GM19324 (cell line): ENCODE measurements at regions not wholly inside any gene's neighbourhood (a gene's known extent, or its start where the extent isn't known, plus 50 kb on each side); places are given as distances from the start of the nearest gene placed in this dataset.

Experiments used
- ATAC-seq: cut with Tn5 transposase; IDR thresholded peaks from one replicate; pipeline ENCODE4 v1.9.1; 2021; ENCODE audit warnings: mild to moderate bottlenecking, moderate library complexity; ENCODE audit not compliant: unreplicated experiment, low FRiP score

DNA sequence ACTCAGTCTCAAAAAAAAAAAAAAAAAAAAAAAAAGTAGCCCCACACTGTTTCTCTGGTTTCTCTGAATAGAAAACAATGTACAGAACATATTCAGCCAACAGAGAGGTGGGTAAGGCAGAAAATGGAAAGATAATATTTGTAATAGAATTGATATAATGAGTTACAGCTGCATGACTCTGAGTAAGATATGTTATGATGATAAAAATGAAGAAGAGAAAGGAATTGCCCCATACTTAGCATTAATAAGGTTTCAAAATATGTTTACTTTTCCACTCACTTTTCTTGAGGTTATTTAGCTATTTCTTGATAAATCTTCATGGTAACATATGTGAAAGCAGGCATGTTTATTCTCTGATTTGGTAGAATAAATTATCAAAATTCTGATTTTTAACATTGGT is 100.9 kb upstream of the ROBO2 start:
- no peak for ATAC-seq

DNA sequence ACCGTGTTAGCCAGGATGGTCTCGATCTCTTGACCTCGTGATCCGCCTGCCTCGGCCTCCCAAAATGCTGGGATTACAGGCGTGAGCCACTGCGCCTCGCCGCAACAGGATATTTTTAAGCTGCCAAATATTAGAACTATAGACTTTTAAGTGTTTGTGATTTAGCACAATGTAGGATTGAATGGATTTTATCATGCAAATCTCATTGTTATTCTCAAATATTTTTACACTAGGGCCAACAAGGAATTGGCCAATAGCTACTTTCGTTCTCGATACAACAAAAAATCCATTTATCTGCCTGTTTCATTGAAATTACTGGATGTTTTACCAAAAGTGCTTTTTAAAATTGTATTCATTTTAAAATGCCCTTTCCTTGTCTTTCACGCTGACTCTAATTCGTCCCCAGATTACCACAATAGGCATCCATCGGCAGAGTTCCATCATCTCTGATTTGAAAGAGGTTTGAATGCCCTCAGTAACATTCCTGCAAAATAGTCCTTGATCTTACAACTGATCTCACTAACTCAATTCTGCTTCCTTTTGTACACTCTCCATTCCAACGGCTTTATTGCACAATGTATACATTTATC is 99.6 kb upstream of the ROBO2 start:
- ATAC-seq, result no peak

DNA sequence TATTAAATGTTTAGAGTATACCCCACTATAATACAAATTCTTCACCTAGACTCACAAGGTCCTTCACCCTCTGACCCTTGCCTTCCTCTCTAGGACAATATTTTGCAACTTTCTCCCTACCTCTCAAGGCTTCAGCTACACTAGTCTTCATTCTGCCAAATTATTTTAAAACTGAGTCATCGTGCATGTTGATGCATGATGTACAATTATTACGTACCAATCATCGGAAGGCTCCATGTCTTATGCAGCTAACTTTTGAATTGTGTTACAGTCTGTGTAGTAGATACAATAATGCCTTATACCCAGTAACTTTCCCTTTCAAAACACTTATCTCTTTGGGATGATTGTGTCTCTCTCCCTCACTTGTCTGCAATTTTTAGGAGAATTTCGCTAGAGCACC is 98.5 kb upstream of the ROBO2 start:
- ATAC-seq, result no peak

DNA sequence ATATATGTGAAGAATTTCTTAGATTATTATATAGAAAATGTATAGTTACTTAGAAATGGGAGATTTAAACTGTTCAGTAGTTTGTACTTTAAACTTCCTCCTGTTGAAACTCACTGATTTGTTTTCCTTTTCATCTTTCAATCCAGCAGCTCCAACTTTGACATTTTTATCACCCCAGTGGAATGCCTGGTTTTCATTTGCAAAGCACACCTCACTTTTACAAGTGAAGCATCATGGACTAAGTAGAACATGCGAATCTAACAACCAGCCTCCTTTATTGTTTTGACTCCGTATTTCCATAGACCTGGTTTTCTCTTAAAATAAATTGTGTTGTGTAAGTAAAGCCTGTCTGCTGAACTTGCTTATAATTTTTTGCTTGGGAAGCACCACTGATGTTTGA is 97.8 kb upstream of the ROBO2 start:
- ATAC-seq, result no peak

DNA sequence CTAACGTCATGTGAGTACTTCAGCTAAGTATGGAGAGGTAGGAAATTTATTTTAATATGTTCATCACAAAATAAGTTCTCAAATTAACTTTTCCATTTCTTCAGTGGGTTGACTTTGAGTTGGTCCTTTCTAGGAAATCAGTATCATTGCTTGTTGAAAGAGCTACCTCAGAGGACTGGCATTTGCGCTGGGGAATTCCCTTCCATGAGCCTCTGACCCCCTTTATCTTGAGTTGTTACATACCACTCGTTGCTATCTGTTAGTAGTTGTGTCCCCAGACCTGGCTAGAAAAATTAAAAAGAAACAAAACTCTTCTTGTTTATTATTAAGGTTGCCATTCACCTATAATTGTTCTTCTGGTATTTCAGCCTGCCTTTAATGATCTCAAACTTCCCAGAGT is 96.8 kb upstream of the ROBO2 start:
- no peak for ATAC-seq

DNA sequence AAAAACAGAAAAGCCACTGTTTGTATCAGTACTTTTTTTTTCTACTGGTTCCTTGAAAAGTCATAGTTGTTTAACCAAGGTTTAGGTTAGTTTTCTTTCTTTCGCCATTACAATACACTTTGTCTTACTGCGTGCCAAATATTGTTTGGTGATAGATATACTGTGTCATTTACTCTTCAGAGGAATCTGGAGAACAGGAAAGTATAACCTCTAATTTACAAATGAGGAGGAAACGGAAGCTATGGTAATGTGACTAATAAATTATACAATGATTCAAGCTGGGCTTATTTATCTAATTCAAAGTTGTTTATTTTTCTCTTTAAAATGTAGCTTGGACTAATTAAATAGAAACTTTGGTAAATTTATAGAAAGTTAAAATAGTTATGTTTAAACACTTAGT is 96.2 kb upstream of the ROBO2 start:
- no peak for ATAC-seq

DNA sequence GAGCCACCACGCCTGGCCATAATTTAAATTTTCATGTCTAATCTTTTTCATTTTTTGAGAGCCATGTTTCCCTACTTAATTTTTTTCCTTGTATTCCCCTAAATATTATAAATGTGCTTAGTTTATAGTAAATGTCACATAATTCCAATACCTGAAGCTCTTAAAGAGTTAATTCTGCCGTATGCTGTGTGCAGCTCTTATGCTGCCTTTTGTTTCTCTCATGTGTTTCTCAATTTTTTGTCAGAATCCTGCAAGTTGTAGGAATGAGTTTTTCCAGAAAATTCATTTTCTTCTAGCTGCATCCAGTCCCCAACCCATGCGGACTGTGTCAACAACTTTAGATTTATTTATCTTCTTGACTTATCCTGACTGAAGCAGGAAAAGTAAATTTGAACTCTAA is 90.9 kb upstream of the ROBO2 start:
- ATAC-seq, result no peak

DNA sequence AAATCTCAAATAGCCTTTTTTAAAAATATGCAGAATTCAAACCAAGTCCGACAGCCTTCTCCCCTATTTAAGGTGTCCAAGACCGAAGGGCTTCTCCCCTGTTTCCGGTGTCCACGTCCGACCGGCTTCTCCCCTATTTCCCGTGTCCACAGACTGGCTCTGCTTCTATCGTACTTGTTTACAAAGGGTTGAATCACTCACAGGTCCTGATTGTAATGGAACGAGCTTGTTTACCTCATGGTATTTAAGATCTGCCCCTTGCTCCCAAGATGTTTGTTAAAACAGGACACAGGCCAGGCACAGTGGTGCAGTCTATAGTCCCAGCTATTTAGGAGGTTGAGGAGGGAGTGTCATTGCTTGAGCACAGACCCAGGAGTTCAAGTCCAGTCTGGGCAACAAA is 90.4 kb upstream of the ROBO2 start:
- no peak for ATAC-seq

DNA sequence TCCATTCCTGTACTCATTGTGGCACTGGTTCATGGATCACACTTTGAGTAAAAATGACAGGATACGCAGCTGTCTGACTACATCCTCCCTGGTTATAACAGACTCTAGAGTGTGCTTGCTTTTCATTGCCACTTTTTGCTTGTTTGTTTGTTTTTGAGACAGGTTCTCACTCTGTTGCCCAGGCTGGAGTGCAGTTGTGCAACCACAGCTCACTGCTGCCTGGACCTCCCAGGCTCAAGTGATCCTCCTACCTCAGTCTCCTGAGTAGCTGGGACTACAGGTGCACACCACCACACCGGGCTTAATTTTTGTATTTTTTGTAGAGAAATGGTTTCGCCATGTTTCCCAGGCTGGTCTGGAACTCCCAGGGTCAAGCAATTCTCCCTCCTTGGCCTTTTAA is 89.3 kb upstream of the ROBO2 start:
- no peak for ATAC-seq

DNA sequence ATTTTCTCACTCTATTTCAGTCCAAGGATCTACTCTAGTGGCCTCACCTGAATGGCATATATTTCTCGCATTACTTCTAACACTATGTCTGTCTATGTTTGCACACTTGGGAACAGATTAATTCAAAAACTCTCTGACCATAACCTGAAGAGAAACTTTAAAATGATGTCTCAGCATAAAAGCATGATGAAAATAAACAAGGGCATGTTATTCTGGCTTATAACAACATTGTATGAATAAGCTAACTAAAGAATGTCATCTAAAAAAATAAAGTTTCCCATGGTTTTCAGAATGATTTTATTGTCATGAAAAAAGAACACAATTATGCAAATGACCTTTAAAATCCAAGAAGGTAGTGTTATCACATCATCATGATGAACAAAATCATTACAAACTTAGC is 85.5 kb upstream of the ROBO2 start:
- ATAC-seq, result no peak

DNA sequence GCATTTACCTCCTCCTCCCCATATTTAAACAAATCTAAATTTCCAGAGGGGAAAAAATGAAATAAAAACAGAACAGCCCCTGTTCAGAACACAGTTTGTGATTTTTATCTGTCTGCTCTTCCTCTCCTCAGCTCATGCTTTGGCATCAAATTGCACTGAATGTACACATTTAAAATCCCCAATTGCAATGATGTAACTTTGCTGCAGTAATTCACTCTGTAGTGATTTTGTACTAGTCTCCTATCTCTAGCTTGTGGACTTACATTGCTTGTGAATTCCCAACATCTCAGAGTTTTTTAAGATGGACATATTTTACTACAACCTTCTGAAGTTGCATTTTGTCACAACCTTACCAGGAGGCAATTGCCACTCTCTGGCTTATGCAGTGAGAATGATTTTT is 81.6 kb upstream of the ROBO2 start:
- ATAC-seq, result no peak

DNA sequence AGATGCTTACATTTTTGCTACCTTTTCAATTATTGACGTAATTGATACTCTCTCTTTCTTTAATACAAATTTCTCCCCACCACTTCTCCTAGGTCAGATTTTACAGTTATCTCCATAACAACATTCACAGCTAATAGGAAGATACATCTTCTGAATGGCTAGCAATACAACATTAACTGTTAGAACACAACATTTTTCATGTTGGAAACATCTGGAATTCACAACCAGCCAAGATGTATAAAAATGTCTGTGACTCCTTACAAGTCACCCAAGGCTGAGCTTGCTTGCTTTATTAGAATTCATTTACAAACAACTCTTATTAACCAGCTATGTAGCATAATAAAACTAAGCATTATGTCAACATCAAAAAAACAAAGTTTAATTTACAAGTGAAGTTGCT is 81.0 kb upstream of the ROBO2 start:
- ATAC-seq, result no peak

DNA sequence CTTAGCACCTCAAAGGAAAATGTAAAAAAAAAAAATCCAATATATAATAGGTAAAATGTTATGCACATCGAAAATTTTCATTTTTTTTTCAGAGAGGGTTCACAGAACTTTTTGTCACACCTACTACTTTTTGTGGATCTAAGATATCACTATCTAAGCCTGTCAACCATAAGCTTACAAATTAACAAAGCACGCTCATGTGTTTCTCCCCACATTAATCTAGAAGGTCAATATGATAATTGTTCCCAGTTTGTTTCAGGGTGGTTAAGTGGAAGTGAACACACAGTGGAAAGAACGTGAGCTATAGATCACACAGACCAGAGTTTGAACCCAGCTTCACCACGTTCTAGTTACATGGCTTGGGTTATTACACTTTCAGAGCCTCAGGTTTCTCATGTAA is 78.6 kb upstream of the ROBO2 start:
- no peak for ATAC-seq

DNA sequence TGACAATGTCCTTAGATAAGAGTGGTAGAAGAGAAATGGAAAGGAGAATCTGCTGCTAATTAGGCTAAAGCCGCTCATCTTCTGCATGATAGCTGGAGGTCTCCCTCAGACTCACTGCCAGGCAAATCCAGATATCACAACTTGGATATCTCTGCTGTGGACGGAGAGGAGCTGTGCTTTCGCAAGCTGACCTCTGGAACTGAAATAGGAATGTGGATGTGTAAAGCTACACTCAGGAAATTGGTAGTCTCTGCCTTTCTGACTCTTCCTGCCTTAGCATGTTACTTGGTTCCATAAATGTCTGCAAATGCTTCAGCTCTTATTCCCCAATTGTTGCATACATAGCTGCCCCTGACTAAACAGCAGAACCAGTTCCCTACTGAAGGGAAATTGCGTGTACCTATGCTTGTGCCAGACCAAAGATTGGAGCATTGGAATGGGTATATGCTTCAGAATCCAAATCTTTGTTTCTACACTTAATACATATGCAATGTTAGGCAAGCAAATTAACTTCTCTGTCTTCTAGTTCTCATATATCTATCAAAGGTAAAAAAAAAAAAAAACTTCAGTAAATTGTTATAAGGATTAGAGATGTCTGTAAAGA is 74.7 kb upstream of the ROBO2 start:
- ATAC-seq, result no peak

DNA sequence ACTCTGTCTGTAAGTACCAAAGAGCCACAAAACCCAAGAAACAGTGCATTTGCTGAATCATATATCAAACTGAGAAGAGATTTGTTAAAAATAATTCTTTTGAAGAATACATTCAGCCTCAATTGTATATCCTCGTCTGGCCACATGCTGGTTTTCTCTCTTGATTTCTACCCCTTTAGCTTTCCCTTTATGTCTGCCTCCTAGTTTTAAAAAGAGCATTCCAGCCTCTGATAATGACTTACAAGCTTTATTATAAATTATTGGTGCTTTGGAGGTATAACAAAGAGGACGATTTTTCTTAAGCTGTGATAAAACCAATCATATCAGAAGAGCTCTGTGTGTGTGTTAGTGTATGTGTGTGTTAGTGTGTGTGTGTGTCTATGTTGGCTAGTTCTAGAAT is 70.4 kb upstream of the ROBO2 start:
- no peak for ATAC-seq

DNA sequence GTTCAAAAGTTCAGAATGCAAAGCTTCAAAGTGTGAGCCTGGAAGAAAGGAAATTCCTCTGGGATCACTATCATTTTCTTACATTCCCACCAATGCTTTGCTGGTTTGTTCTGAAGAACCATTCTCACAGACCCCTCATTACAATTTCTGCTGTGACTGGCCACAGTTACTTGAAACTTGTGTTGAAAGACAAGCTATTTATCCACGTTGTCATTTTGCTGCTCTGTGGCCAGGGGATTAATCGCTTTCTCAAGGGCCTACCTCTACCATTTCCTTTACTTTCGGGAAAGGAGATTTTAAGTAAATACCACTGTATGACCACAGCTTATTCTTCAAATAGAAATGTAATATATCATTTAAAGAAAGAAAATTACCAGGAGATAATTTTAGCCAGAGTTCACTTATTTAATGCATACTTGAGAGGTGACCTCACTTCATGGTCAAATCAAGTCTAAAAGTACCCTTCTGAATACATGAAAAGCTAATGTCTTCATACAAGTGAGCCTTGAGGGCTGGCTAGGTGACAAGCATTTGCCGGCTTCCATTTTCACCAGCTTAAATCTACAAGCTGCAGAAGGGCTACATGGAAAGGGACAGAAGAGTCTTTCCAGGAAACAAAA is 69.8 kb upstream of the ROBO2 start:
- no peak for ATAC-seq

DNA sequence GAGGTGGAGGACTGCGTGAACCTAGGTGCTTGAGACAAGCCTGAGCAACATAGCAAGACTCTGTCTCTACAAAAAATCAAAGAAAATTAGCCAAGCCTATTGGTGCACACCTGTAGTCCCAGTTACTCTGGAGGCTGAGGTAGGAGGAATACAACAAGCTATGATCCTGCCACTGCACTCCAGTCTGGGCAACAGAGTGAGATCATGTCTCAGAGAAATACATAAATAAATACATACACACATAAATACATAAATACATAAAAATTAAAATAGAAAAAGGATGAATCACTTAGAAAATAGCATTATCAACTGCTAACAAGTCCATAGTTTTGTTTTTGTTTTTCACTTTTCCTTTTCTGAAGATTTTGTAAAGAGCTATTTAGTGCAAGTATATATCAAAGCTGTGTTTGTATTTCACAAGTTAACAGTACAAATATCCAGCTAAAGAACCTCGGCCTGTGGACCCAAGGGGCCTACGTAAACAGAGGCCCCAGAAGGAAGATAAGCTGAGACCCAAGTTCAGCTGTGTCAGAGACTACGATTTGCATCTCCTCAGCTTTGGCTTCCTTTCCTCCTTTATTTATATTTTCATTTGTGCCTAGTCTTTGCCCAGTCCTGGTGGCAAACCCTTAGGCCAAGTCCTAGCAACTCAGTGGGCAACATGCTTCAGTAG is 67.1 kb upstream of the ROBO2 start:
- ATAC-seq, result no peak

DNA sequence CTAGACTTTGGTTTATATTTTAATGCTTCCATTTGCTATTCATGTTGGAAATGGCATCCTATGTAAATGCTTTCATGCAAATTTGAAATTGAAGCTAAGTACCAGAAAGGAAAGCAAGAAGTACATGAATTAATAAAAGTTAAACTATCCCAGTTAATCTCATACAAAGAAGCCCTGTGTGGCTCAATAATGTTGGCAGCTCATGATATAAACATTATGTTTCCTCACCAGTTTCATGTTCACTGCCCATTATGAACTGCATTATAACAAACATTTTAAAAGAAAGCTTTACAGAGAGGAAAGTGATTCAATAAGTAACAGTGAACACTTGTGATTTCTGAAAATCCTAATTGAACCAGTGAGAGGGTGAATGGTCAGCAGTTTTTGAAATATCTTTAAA is 62.9 kb upstream of the ROBO2 start:
- ATAC-seq, result no peak

DNA sequence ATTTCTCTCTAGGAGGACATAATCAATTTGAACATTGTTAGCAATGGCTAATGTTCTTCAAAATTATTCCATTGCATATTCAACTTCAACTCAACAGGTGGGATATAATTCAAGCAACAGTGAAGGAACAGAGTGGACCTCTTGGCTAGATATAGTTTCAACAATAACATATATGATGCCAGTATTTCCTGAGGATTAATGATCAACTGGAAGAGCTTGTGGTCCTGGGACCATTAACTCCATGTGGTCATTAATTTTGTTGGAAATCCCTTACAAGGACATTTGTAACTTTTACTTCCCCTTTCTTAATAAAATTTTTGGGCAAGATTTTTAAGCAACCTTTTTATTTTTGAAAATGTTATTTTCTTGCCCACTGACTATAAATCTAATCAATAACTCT is 54.3 kb upstream of the ROBO2 start:
- no peak for ATAC-seq

DNA sequence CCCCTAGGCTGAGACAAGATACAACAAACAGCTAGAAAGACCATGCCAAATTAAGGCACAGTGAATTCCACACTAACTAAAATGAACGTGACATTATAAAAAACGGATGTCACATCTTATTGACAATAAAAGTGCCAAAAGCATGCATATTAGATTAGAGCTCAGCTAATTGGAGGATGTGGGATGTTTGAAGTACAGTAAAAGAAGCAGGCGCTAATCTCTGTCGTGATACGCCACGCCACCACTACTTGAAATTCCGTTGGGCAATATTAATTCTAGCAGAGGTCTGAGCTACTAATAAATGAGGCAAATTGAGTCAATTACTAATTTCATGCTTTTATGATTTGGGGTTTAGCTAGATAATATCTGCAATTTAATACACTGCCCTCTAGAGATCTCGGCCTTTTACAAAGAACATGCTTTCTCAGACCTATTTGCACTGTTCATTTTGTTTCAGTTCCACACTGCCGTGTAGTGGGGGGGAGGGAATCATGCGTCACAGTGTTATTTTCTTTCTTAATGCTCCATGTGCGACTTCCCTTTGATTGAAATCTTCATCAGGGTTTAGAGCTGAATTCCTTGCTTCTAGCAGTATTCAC is 52.9 kb upstream of the ROBO2 start:
- ATAC-seq, result no peak
